ENCODE measurements at regions not wholly inside any gene's neighbourhood (a gene's known extent, or its start where the extent isn't known, plus 50 kb on each side); places are given as distances from the start of the nearest gene placed in this dataset.

DNA sequence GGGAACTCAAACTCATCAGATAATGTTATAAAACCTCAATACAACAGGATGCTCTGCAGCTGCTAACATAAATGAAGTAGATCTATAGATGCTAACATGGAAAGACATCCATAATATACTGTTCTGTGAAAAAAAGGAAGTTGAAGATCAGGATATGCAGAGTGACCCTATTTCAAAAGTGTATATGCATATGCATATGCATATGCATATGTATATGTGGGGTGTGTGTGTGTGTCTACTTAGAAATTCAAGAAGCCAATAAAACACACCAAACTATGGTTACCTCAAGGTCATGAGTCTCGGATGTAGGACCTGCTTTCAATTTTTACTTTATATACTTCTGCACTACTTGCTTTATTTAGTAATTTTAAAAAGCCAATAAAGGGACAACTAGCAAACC, 125.6 kb downstream of the ABHD5 start:
- TF ChIP-seq, protein P1, sequence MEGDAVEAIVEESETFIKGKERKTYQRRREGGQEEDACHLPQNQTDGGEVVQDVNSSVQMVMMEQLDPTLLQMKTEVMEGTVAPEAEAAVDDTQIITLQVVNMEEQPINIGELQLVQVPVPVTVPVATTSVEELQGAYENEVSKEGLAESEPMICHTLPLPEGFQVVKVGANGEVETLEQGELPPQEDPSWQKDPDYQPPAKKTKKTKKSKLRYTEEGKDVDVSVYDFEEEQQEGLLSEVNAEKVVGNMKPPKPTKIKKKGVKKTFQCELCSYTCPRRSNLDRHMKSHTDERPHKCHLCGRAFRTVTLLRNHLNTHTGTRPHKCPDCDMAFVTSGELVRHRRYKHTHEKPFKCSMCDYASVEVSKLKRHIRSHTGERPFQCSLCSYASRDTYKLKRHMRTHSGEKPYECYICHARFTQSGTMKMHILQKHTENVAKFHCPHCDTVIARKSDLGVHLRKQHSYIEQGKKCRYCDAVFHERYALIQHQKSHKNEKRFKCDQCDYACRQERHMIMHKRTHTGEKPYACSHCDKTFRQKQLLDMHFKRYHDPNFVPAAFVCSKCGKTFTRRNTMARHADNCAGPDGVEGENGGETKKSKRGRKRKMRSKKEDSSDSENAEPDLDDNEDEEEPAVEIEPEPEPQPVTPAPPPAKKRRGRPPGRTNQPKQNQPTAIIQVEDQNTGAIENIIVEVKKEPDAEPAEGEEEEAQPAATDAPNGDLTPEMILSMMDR (conservative IDR thresholded peaks at IDR 0.05; ENCODE audit: low read depth in 2 of 2), result no peak
- no peak for TF ChIP-seq EZH2phosphoT487 (IDR thresholded peaks at IDR 0.05; ENCODE audit: unreplicated experiment)
- TF ChIP-seq POLR2AphosphoS5 (IDR thresholded peaks at IDR 0.05; ENCODE audit: low read depth), result no peak
- TF ChIP-seq EZH2 (IDR thresholded peaks at IDR 0.05; ENCODE audit: low read depth, unreplicated experiment), result no peak
- no peak for TF ChIP-seq CREB1 (CRISPR knock-in tag; IDR thresholded peaks at IDR 0.05; ENCODE audit: low read depth)
- TF ChIP-seq ZNF331 (CRISPR knock-in tag; IDR thresholded peaks at IDR 0.05; ENCODE audit: low read depth), result no peak
- TF ChIP-seq JUNB (IDR thresholded peaks at IDR 0.05; ENCODE audit: unreplicated experiment), result no peak
- TF ChIP-seq, protein P2, sequence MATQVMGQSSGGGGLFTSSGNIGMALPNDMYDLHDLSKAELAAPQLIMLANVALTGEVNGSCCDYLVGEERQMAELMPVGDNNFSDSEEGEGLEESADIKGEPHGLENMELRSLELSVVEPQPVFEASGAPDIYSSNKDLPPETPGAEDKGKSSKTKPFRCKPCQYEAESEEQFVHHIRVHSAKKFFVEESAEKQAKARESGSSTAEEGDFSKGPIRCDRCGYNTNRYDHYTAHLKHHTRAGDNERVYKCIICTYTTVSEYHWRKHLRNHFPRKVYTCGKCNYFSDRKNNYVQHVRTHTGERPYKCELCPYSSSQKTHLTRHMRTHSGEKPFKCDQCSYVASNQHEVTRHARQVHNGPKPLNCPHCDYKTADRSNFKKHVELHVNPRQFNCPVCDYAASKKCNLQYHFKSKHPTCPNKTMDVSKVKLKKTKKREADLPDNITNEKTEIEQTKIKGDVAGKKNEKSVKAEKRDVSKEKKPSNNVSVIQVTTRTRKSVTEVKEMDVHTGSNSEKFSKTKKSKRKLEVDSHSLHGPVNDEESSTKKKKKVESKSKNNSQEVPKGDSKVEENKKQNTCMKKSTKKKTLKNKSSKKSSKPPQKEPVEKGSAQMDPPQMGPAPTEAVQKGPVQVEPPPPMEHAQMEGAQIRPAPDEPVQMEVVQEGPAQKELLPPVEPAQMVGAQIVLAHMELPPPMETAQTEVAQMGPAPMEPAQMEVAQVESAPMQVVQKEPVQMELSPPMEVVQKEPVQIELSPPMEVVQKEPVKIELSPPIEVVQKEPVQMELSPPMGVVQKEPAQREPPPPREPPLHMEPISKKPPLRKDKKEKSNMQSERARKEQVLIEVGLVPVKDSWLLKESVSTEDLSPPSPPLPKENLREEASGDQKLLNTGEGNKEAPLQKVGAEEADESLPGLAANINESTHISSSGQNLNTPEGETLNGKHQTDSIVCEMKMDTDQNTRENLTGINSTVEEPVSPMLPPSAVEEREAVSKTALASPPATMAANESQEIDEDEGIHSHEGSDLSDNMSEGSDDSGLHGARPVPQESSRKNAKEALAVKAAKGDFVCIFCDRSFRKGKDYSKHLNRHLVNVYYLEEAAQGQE (IDR thresholded peaks at IDR 0.05; ENCODE audit: unreplicated experiment), result no peak
